SK-N-SH (cell line): ENCODE measurements at regions not wholly inside any gene's neighbourhood (a gene's known extent, or its start where the extent isn't known, plus 50 kb on each side); places are given as distances from the start of the nearest gene placed in this dataset.

ENCODE experiments used
- CTCF ChIA-PET: fragments of 300-600, 350-600 bp; formaldehyde crosslinking; extraction: SDS; loops from one replicate; lab custom pipeline; 2021; lab: Yijun Ruan, JAX
- POLR2A ChIA-PET: fragments of 350-600 bp; sonication (Branson Sonifier 250); formaldehyde crosslinking; extraction: SDS; loops from one replicate; lab custom pipeline; 2020; ENCODE audit warnings: antibody characterized with exemption, inconsistent platforms; lab: Yijun Ruan, JAX
- DNase-seq: peaks from one replicate; pipeline ENCODE4 v3.0.0; 2012
- H2AFZ ChIP-seq: fragments of 200-600 bp; sonication (generic); 2 replicates; pipeline ENCODE4 v1.8.1; 2016; ENCODE audit warnings: antibody characterized with exemption, mild to moderate bottlenecking, low read depth
- H3F3A ChIP-seq: fragments of 200-600 bp; sonication (generic); replicated peaks from 2 replicates; pipeline ENCODE3; 2016; ENCODE audit warnings: antibody characterized with exemption, mild to moderate bottlenecking; ENCODE audit not compliant: insufficient read depth
- H3K27ac ChIP-seq, 2 experiments: fragments of 200-500 bp in 1 of 2; fragments of 200-600 bp in 1 of 2; sonication (Bioruptor generic) in 1 of 2; sonication (generic), shearing (Covaris generic) in 1 of 2; 2 replicates each; pipeline versions ENCODE4 v1.5.1 to v1.6.1; 2014 to 2016; ENCODE audit warnings: low read depth in 2 of 2, inconsistent platforms in 1 of 2, low read length in 1 of 2, mild to moderate bottlenecking in 1 of 2, mixed read lengths in 1 of 2
- H3K27me3 ChIP-seq: fragments of 200-600 bp; sonication (generic), shearing (Covaris generic); 2 replicates; pipeline ENCODE4 v1.6.1; 2016; ENCODE audit warnings: mixed run types; ENCODE audit not compliant: insufficient read depth
- H3K36me3 ChIP-seq, 2 experiments: fragments of 200-500 bp in 1 of 2; fragments of 200-600 bp in 1 of 2; sonication (Bioruptor generic) in 1 of 2; sonication (generic) in 1 of 2; replicated peaks in 1 of 2; 2 replicates each; pipeline versions ENCODE3 to v1.5.1; 2014 to 2016; ENCODE audit warnings: low read length in 1 of 2, mild to moderate bottlenecking in 1 of 2; ENCODE audit not compliant: insufficient read depth in 2 of 2, control insufficient read depth in 1 of 2
- H3K4me1 ChIP-seq, 2 experiments: fragments of 200-500 bp in 1 of 2; fragments of 200-600 bp in 1 of 2; sonication (Bioruptor generic) in 1 of 2; sonication (generic), shearing (Covaris generic) in 1 of 2; 2 replicates each; pipeline versions ENCODE4 v1.5.1 to v1.6.1; 2014 to 2016; ENCODE audit warnings: low read depth in 1 of 2, low read length in 1 of 2, mixed run types in 1 of 2; ENCODE audit not compliant: insufficient read depth in 2 of 2, control insufficient read depth in 1 of 2
- H3K4me2 ChIP-seq: fragments of 200-600 bp; sonication (generic), shearing (Covaris generic); 2 replicates; pipeline ENCODE4 v1.6.1; 2017; ENCODE audit warnings: mixed run types
- H3K4me3 ChIP-seq, 2 experiments: fragments of 200-500 bp in 1 of 2; fragments of 200-600 bp in 1 of 2; sonication (Bioruptor generic) in 1 of 2; sonication (generic), shearing (Covaris generic) in 1 of 2; 2 replicates each; pipeline versions ENCODE4 v1.5.1 to v1.8.1; 2014 to 2016; ENCODE audit warnings: low read depth in 2 of 2, inconsistent platforms in 1 of 2, low read length in 1 of 2, mild to moderate bottlenecking in 1 of 2, mixed read lengths in 1 of 2, moderate library complexity in 1 of 2
- H3K79me2 ChIP-seq: fragments of 200-600 bp; sonication (generic); 2 replicates; pipeline ENCODE4 v1.8.1; 2017; ENCODE audit warnings: mild to moderate bottlenecking; ENCODE audit not compliant: insufficient read depth
- H3K9ac ChIP-seq: fragments of 200-600 bp; sonication (generic); 2 replicates; pipeline ENCODE4 v1.6.1; 2017; ENCODE audit warnings: mixed run types
- H3K9me2 ChIP-seq: fragments of 200-600 bp; sonication (generic); 2 replicates; pipeline ENCODE4 v1.6.1; 2017; ENCODE audit warnings: mixed run types
- H3K9me3 ChIP-seq: fragments of 200-600 bp; sonication (generic); 2 replicates; pipeline ENCODE4 v1.6.1; 2017; ENCODE audit warnings: mixed run types, mild to moderate bottlenecking, moderate library complexity
- H4K20me1 ChIP-seq: fragments of 200-600 bp; sonication (generic); 2 replicates; pipeline ENCODE4 v1.6.1; 2017; ENCODE audit warnings: mild to moderate bottlenecking, mixed run types; ENCODE audit not compliant: insufficient read depth
- CTCF ChIP-seq: fragments of 200-600 bp; sonication (generic); IDR thresholded peaks from 2 replicates; pipeline ENCODE4 v1.6.1; 2017; ENCODE audit warnings: antibody characterized with exemption, mild to moderate bottlenecking, moderate library complexity
- IRF3 ChIP-seq: fragments of 150-350 bp; IDR thresholded peaks from 2 replicates; pipeline ENCODE4 v1.6.1; 2016; ENCODE audit warnings: mild to moderate bottlenecking, low read depth, low read length
- RAD21 ChIP-seq: IDR thresholded peaks from 2 replicates; pipeline ENCODE4 v1.6.1; 2012; ENCODE audit warnings: mild to moderate bottlenecking, low read length
- RCOR1 ChIP-seq: fragments of 150-350 bp; IDR thresholded peaks from 2 replicates; pipeline ENCODE4 v1.6.1; 2017; ENCODE audit warnings: antibody characterized with exemption, low read length
- YY1 ChIP-seq: IDR thresholded peaks from 2 replicates; pipeline ENCODE4 v1.4.0; 2012; ENCODE audit warnings: low read depth, mild to moderate bottlenecking
- WGBS: methylation state at CpG from one replicate; pipeline ENCODE4 v1.1.6; 2017; ENCODE audit warnings: low lambda C conversion rate; 5-methylcytosine and 5-hydroxymethylcytosine counted together
- TF ChIP-seq, protein P1 (sequence below): IDR thresholded peaks from 2 replicates; pipeline ENCODE4; 2012

GRCh38 chr9:27668280-27668679 is 95.0 kb upstream of the C9orf72 start:
- no peaks in the 10 kb centered on the region for H3K9me2 ChIP-seq
- ChIA-PET POLR2A (no interaction called here), CTCF (no interaction called here)
- H3K4me2 ChIP-seq, result no peak overlapping the region
- no peaks in the 10 kb centered on the region for H3K79me2 ChIP-seq
- H3K4me1 ChIP-seq, result no peaks in the 10 kb centered on the region; a peak in 1 of 4 replicates
- no peak overlapping the region for H3K4me3 ChIP-seq
- H3K27ac ChIP-seq, result no peak overlapping the region
- no peak overlapping the region for H2AFZ ChIP-seq
- no peaks in the 10 kb centered on the region for H3K27me3 ChIP-seq
- DNase-seq, result no peak
- no peaks in the 10 kb centered on the region for H4K20me1 ChIP-seq
- no peak for TF ChIP-seq IRF3
- no peaks in the 10 kb centered on the region for H3K9me3 ChIP-seq
- H3K9ac ChIP-seq, result no peak overlapping the region
- H3F3A ChIP-seq, result no peaks in the 10 kb centered on the region
- no peaks in the 10 kb centered on the region for H3K36me3 ChIP-seq

GRCh38 chr9:27671636-27672035 is 98.4 kb upstream of the C9orf72 start:
- no peaks in the 10 kb centered on the region for H3K79me2 ChIP-seq
- H4K20me1 ChIP-seq, result no peaks in the 10 kb centered on the region
- no peaks in the 10 kb centered on the region for H3K9me3 ChIP-seq
- no peak overlapping the region for H3K27ac ChIP-seq
- POLR2A ChIA-PET, result no interaction called here
- CTCF ChIA-PET, result no interaction called here
- TF ChIP-seq CTCF, result no peak
- no peak for TF ChIP-seq RCOR1
- TF ChIP-seq, protein P1, sequence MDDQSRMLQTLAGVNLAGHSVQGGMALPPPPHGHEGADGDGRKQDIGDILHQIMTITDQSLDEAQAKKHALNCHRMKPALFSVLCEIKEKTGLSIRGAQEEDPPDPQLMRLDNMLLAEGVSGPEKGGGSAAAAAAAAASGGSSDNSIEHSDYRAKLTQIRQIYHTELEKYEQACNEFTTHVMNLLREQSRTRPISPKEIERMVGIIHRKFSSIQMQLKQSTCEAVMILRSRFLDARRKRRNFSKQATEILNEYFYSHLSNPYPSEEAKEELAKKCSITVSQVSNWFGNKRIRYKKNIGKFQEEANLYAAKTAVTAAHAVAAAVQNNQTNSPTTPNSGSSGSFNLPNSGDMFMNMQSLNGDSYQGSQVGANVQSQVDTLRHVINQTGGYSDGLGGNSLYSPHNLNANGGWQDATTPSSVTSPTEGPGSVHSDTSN, result no peak
- H3K4me2 ChIP-seq, result no peak overlapping the region
- H3K9me2 ChIP-seq, result no peaks in the 10 kb centered on the region
- H3K4me1 ChIP-seq, result no peaks in the 10 kb centered on the region; a peak in 1 of 4 replicates
- H3K27me3 ChIP-seq, result no peaks in the 10 kb centered on the region
- H3K36me3 ChIP-seq, result no peaks in the 10 kb centered on the region
- WGBS, result 64% methylated on average over 5 of the region's 5 CpGs
- no peaks in the 10 kb centered on the region for H3F3A ChIP-seq
- DNase-seq, result no peak
- H3K9ac ChIP-seq, result no peak overlapping the region
- H3K4me3 ChIP-seq, result no peak overlapping the region
- no peak overlapping the region for H2AFZ ChIP-seq

DNA sequence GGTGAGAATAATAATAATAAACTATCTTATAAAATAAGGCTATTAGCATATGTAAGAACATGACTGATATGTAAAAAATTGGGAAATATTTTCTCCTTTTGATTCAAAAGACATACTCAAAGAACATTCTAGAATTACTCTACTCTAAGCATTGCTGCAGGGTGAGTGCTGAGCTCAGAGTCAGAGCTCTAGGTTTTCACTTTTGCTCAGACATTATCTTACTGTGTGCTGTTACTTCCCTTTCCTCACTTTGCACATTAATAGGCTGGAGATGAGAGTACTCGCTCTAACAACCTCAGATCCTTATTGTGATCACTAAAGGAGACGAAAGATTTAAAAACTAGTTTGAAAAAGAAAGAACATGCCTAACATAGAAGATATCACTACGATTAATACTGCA is 99.4 kb upstream of the C9orf72 start:
- Histone ChIP-seq H3K9me3 (no peaks in the 10 kb centered on the region), H3K9ac (no peak overlapping the region), H3K4me2 (no peak overlapping the region), H3K4me3 (no peak overlapping the region), H3K79me2 (no peaks in the 10 kb centered on the region), H4K20me1 (no peaks in the 10 kb centered on the region), H3K9me2 (no peaks in the 10 kb centered on the region), H2AFZ (no peak overlapping the region), H3K27ac (no peak overlapping the region), H3K27me3 (no peaks in the 10 kb centered on the region), H3K4me1 (no peaks in the 10 kb centered on the region; a peak in 1 of 4 replicates)
- WGBS, result 53% methylated on average over 3 of the region's 3 CpGs
- DNase-seq, result no peak
- ChIA-PET POLR2A (no interaction called here), CTCF (no interaction called here)
- TF ChIP-seq RAD21 (no peak), YY1 (no peak)
- TF ChIP-seq, all 33 proteins: peak for 0
- Histone ChIP-seq H3K36me3 (no peaks in the 10 kb centered on the region), H3F3A (no peaks in the 10 kb centered on the region)
